Fibroblast of gingiva (primary cell): ENCODE measurements at regions not wholly inside any gene's neighbourhood (a gene's known extent, or its start where the extent isn't known, plus 50 kb on each side); places are given as distances from the start of the nearest gene placed in this dataset.

ENCODE experiments used
- DNase-seq: peaks from one replicate; pipeline ENCODE4 v3.0.0-alpha.2; 2011; ENCODE audit warnings: low read depth

- peak; percentile 44 for DNase-seq
Measured at GRCh38 chr13:107205318-107206104, 637.6 kb upstream of the ARGLU1 start.

- DNase-seq: no peak
Measured at GRCh38 chr13:107203146-107203847, 635.4 kb upstream of the ARGLU1 start.

- no peak for DNase-seq
Measured at GRCh38 chr13:107202371-107203023, 634.6 kb upstream of the ARGLU1 start.

GRCh38 chr13:107200491-107200890 is 632.6 kb upstream of the ARGLU1 start:
- DNase-seq: no peak

GRCh38 chr13:107192289-107192688 is 624.4 kb upstream of the ARGLU1 start:
- DNase-seq: no peak

GRCh38 chr13:107190065-107190464 is 622.1 kb upstream of the ARGLU1 start:
- DNase-seq: no peak

- peak; percentile 20 for DNase-seq
Measured at GRCh38 chr13:107185889-107186288, 618.0 kb upstream of the ARGLU1 start.

GRCh38 chr13:107170270-107170931 is 602.5 kb upstream of the ARGLU1 start:
- DNase-seq: no peak

GRCh38 chr13:107157271-107157670 is 589.3 kb upstream of the ARGLU1 start:
- DNase-seq: peak; percentile 45

GRCh38 chr13:107144432-107144831 is 576.5 kb upstream of the ARGLU1 start:
- no peak for DNase-seq

GRCh38 chr13:107141767-107142166 is 573.8 kb upstream of the ARGLU1 start:
- no peak for DNase-seq

- DNase-seq: no peak
Measured at GRCh38 chr13:107139006-107139405, 571.1 kb upstream of the ARGLU1 start.

GRCh38 chr13:107138486-107138885 is 570.5 kb upstream of the ARGLU1 start:
- DNase-seq: no peak

- no peak for DNase-seq
Measured at GRCh38 chr13:107133950-107134349, 566.0 kb upstream of the ARGLU1 start.

GRCh38 chr13:107130566-107130965 is 562.6 kb upstream of the ARGLU1 start:
- no peak for DNase-seq

- no peak for DNase-seq
Measured at GRCh38 chr13:107124730-107125129, 556.8 kb upstream of the ARGLU1 start.

GRCh38 chr13:107124129-107124718 is 556.3 kb upstream of the ARGLU1 start:
- DNase-seq: no peak

GRCh38 chr13:107121793-107122192 is 553.9 kb upstream of the ARGLU1 start:
- no peak for DNase-seq

- no peak for DNase-seq
Measured at GRCh38 chr13:107119989-107120881, 552.3 kb upstream of the ARGLU1 start.

GRCh38 chr13:107118506-107118905 is 550.6 kb upstream of the ARGLU1 start:
- no peak for DNase-seq
